ENCODE measurements at regions not wholly inside any gene's neighbourhood (a gene's known extent, or its start where the extent isn't known, plus 50 kb on each side); places are given as distances from the start of the nearest gene placed in this dataset.

- no peak for DNase-seq
Measured at GRCh38 chr3:83302091-83302490, 1540.6 kb upstream of the GBE1 start.

DNA sequence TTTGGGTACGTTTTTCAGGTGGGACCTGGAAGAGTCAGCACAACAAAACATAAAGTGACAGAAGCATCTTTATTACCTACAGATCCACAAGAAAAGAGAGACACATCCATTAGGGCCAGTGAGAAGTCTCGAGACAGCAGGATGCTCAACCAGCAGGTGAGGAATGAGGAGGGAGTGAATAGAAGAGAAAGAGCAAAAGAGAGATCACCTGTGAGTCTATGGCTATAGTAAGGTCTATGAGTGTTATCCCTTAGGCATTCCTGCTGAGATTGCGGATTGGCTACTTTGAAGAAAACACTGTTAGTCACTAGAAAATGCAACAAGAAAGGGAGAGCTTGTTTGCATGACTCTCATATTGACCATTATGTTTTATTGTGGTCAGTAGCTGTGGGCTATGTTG, 1556.2 kb upstream of the GBE1 start:
- no peak for DNase-seq

GRCh38 chr3:83320726-83321125, 1559.3 kb upstream of the GBE1 start:
- DNase-seq, result no peak

GRCh38 chr3:83321457-83321856, 1560.0 kb upstream of the GBE1 start:
- DNase-seq, result no peak

GRCh38 chr3:83321891-83322290, 1560.4 kb upstream of the GBE1 start:
- DNase-seq, result no peak

- no peak for DNase-seq
Measured at GRCh38 chr3:83354205-83354604, 1592.8 kb upstream of the GBE1 start.

DNA sequence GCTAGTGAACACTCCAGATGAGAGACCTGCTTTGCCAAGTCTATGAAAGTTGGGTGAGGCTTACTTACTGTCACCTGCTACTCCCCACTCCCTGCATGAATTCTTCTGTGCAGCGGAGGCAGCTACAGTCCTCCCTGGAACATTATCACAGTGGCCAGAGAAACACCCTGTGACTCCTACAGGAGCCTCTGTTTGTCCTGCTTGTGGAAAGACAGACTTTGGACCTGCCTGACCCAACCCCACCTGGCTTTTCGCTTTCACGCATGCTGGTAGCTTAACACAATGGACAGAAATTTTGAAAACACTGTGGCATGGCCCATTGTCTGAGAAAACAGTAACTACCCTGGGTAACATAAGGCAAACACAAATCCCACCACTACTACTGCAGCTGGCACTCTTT, 1565.5 kb upstream of the CADM2 start:
- DNase-seq, result no peak

DNA sequence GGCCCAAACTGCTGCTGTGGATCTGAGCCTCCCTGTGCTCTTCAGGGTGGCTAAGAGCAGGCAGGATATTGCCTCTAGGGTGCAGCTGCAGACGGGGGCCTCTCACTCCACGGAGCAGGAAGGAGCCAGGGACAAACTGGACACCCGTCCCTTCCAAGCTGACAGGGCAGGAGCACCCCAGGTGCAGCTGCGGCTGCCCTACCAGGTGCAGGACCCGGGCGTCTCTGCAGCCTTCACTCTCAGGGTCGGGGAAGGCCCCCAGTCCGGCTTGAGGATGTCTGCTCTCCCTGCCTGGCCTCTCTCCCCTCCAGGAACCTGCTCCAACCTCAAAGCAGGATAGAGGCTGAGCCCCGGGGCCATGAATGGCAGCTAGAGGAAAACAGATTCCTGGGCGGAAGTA, 1554.9 kb upstream of the CADM2 start:
- DNase-seq, result no peak

GRCh38 chr3:83426300-83426699, 1532.5 kb upstream of the CADM2 start:
- no peak for DNase-seq

GRCh38 chr3:83434880-83435587, 1523.8 kb upstream of the CADM2 start:
- no peak for DNase-seq

DNA sequence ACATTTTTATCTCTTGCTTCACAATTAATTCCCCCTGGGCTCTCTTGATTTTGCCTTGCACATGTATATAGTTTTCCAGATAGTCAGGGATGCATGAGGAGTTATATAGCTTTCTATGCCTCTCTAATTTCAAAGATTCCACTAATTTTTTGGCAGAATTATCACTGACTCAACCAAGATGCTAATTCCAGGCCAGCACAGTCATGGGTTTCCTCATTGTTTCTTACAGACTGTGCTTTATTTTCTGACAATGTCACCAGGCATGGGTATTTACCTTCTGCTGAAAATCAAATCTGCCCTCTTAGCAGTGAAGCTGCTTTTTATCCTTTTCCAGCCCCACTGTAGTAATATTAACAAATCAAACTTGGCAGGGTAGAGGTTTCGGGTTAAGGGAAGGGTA, 1520.6 kb upstream of the CADM2 start:
- no peak for DNase-seq

GRCh38 chr3:83453056-83453455, 1505.7 kb upstream of the CADM2 start:
- no peak for DNase-seq

DNA sequence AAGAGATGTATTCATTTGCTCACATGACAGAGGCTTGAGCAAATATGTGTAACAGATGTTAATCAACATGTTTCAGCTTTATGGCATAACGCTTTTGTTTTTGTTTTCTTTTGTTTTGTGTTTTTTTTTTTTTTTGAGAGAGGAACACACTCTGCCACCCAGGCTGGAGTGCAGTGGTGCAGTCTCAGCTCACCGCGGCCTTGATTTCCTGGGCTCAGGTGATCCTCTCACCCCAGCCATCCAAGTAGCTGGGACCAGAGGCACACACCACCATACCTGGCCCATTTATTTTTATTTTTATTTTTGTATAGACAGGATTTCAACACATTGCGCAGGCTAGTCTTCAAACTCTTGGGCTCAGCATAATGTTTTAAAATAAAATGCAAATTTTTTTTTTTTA, 1504.4 kb upstream of the CADM2 start:
- no peak for DNase-seq

- no peak for DNase-seq
Measured at GRCh38 chr3:83457551-83457950, 1501.2 kb upstream of the CADM2 start.

DNA sequence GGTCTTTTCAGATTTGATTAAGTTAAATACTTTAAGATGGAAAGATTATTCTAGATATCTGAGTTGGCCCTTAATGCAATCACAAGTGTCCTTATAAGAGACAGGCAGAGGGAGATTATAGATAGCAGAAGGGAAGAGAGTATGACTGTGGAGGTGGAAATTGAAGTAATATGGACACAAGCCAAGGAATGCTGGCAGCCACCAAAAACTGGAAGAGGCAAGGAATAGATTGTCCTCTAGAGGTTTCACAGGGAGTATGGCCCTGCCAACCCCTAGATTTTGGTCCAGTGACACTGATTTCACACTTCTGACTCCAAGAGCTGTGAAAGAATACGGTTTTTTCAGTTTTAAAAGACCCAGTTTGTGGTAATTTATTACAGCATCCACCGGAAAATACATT, 1498.7 kb upstream of the CADM2 start:
- DNase-seq, result no peak

DNA sequence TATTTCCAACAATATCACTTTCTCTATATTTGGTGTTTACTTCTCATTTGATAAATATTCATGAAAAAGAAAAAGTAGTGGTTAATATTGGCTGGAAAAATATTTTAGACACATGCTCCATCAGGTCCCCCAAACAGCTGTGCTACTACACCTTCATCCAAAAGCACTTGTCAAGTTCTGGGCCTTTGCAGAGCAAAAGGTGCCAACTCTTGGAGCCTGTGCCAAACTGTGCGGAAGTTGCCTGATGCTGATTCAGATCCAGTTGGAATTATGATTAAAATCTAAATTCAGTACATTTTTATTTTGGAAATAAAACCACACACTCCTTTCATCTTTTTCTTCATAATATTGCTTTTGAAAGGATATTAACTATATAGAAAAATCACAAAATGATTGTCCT, 1497.4 kb upstream of the CADM2 start:
- no peak for DNase-seq

GRCh38 chr3:83477563-83477962, 1481.2 kb upstream of the CADM2 start:
- no peak for DNase-seq

DNA sequence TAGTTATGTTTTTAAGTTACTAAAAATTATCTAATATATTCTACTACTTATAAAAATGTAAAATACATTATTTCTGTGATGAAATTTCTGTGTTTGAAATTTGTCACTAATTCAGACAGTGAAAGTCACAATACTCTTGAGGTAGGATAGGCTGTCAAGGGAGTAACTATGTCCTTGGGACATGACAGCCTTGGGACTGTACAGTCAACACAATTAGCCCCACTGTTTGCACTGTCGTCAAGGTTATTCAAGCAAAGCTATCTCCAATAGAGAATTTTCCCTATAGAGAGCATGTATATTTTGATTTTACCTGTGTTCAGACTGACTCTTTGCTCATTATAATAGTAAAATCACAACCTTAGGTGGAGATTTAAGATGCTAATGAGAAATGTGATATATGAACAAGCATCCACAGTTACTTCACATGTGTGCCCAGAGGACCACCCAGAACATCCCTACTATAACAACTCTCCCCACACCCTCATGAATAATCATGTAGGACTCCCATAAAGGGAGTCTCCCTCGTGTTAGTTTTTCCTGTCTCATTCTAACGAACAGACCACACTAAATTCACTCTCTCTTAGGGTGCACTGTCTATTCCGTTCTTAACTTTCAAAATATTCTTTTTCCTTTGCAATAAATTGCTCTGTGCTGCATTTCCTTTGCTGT, 1476.3 kb upstream of the CADM2 start:
- DNase-seq, result no peak

DNA sequence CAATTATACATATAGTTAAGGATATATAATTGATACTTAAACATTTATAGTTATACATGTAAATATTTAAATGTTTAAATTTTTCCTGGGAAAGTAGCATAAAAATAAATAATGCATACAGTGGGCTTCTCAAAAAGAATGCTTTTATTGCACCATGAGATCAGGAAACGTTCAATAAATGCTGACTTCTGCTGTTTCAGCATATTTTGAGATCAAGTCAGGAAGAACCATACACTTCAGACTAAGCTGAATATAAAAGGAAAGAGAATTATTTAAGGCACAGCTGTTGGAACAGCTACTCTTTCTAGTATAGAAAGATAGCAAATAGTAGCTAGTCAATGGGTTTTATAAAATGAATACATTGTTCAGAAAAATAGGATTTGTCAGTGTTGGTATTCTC, 1462.3 kb upstream of the CADM2 start:
- DNase-seq, result no peak

GRCh38 chr3:83498361-83499016, 1460.3 kb upstream of the CADM2 start:
- no peak for DNase-seq

DNA sequence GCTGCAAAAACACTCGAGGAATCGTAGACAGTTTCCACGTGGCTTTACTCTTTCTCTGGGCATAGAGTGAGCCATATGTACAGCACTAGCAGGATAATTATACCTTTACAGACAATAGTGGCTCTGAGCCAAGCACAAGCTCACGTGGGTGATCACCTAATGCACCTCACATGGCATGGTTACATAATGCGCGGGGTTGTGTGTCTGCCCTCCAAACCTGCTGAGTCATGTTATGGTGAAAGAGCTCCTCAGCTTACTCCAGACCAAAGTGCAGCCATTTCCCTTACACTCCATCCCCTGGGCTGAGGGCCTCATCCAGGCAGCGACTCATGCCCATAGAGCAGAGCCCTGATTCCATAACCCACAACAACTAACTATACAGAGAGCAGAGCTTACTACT, 1458.4 kb upstream of the CADM2 start:
- DNase-seq, result no peak

GRCh38 chr3:83500931-83501330, 1457.9 kb upstream of the CADM2 start:
- no peak for DNase-seq

DNA sequence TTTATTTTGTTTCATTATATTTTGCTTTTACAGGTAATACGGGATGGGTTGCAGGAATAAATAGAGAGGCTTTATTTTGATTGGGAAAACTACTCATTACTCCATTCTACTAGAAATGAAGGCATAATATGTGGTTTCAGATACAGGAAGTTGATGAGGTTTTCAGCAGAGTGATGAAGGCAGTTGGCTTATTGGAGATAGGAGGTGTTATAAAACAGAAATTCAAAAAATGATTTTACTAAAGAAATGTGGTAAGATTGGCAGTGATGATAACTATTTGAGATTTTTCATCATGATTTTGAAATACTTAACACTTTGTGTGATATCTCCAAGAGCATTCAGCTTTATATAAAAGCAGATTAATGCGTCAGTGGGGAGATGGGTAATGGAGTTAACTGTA, 1445.7 kb upstream of the CADM2 start:
- DNase-seq, result no peak

GRCh38 chr3:83513677-83514076, 1445.1 kb upstream of the CADM2 start:
- DNase-seq, result no peak

Data from NCI-H1694 (cell line).